ENCODE measurements at regions not wholly inside any gene's neighbourhood (a gene's known extent, or its start where the extent isn't known, plus 50 kb on each side); places are given as distances from the start of the nearest gene placed in this dataset.

DNA sequence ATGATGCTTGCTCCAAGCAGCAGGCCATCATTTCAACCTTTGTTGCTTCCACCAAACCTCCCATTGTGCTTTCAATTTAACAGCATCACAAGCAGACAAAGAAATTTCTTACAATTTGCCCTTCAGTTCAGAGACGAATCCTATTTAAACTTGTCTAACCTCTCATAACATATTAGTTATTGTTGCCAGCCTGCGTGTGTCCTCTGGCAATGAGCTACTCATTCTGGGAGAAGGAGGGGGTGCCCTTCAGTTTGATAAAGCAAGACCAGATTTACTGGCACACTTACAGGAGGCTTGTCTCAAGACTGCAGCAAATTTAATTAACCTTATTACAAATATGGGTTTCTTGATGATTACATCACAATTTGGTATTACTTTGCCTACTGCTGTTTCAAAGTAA is 203.6 kb upstream of the SOX5 start:
- ChIA-PET POLR2A (ENCODE audit: unreplicated experiment) (no interaction called here), CTCF (no interaction called here)
- no peak overlapping the region for H3K23ac ChIP-seq (ENCODE audit: low read depth, low read length)
- H2BK15ac ChIP-seq (ENCODE audit: low read depth, low read length): no peak overlapping the region
- H3K4me1 ChIP-seq (ENCODE audit: control insufficient read depth, insufficient read depth, low read length): no peaks in the 10 kb centered on the region
- in situ Hi-C loops (cut with MboI; ENCODE audit: low sequenced_read_pairs) (no loop called here), intact Hi-C loops (cut with micrococcal nuclease) (no loop called here), dilution Hi-C loops (cut with HindIII; ENCODE audit: low sequenced_read_pairs, unreplicated experiment) (no loop called here)
- no peak overlapping the region for H2BK5ac ChIP-seq (ENCODE audit: low read depth, low read length, poor library complexity, severe bottlenecking)
- no peaks in the 10 kb centered on the region for H3K36me3 ChIP-seq (ENCODE audit: control insufficient read depth, insufficient read depth, low read length)
- no peak overlapping the region for H2BK120ac ChIP-seq (ENCODE audit: low read depth, low read length)
- no peak overlapping the region for H3K14ac ChIP-seq (replicated peaks; ENCODE audit: low read depth, low read length)
- BruUV-seq (replicated peaks): no TSS peak
- H3K27me3 ChIP-seq (ENCODE audit: control insufficient read depth, insufficient read depth, low read length): no peaks in the 10 kb centered on the region
- DNase-seq: no peak
- no peak overlapping the region for H3K4ac ChIP-seq (ENCODE audit: low read depth, low read length)
- no peak overlapping the region for H4K5ac ChIP-seq (ENCODE audit: low read depth, low read length)
- no peak for ATAC-seq (ENCODE audit: low read depth)
- no CpG with 5 or more reads among the region's 2 CpGs for WGBS, 2 experiments (ENCODE audit: extremely low coverage in 2 of 2, insufficient read length in 1 of 2)
- H3K9ac ChIP-seq (ENCODE audit: low read depth, low read length): no peak overlapping the region
- H2AFZ ChIP-seq (replicated peaks; ENCODE audit: low read length, poor library complexity): no peak overlapping the region
- no peak overlapping the region for H2AK9ac ChIP-seq (replicated peaks; ENCODE audit: low read depth, low read length, poor library complexity)
- H4K20me1 ChIP-seq (ENCODE audit: insufficient read depth, low read length): no peaks in the 10 kb centered on the region
- no peak overlapping the region for H2BK20ac ChIP-seq (ENCODE audit: low read depth, low read length)
- no peak overlapping the region for H3K18ac ChIP-seq (ENCODE audit: low read depth, low read length)
- no peak overlapping the region for H3K56ac ChIP-seq (ENCODE audit: extremely low read depth, insufficient read depth, low read length)
- no peaks in the 10 kb centered on the region for H3K9me1 ChIP-seq (ENCODE audit: insufficient read depth, low read length)
- H3K4me2 ChIP-seq (ENCODE audit: low read depth, low read length): no peak overlapping the region
- H4K91ac ChIP-seq (ENCODE audit: insufficient read depth, low read depth, low read length): no peak overlapping the region
- H3K27ac ChIP-seq (ENCODE audit: insufficient read depth, low read length): no peak overlapping the region
- no peaks in the 10 kb centered on the region for H3K79me1 ChIP-seq (ENCODE audit: low read depth in 1 of 2, low read length in 2 of 2)
- H3K9me3 ChIP-seq (ENCODE audit: control insufficient read depth, insufficient read depth, low read length): no peaks in the 10 kb centered on the region
- TF ChIP-seq NFE2L2 (IDR thresholded peaks at IDR 0.05; ENCODE audit: low read depth, low read length) (no peak), CEBPB (IDR thresholded peaks at IDR 0.05; ENCODE audit: low read depth, low read length) (no peak), BHLHE40 (IDR thresholded peaks at IDR 0.05; ENCODE audit: low read depth, low read length) (no peak), ELK1 (IDR thresholded peaks at IDR 0.05; ENCODE audit: borderline replicate concordance, low read depth, low read length) (no peak), POLR2A (IDR thresholded peaks at IDR 0.05; ENCODE audit: low read depth, low read length) (no peak), RCOR1 (IDR thresholded peaks at IDR 0.05; ENCODE audit: insufficient replicate concordance, low read length) (no peak), SMC3 (IDR thresholded peaks at IDR 0.05; ENCODE audit: low read depth, low read length) (no peak), RAD21 (IDR thresholded peaks at IDR 0.05; ENCODE audit: low read length) (no peak), FOS (IDR thresholded peaks at IDR 0.05; ENCODE audit: low read depth, low read length) (no peak), RFX5 (IDR thresholded peaks at IDR 0.05; ENCODE audit: low read depth, low read length) (no peak), CHD1 (IDR thresholded peaks at IDR 0.05; ENCODE audit: low read depth, low read length) (no peak), MXI1 (IDR thresholded peaks at IDR 0.05; ENCODE audit: borderline replicate concordance, low read depth, low read length) (no peak)
- H3K4me3 ChIP-seq (ENCODE audit: insufficient read depth, low read depth, low read length): no peak overlapping the region
- no peak overlapping the region for H4K8ac ChIP-seq (ENCODE audit: low read depth in 2 of 2, low read length in 2 of 2)
- H2AK5ac ChIP-seq (ENCODE audit: low read depth, low read length): no peak overlapping the region

Data from IMR-90 (cell line).